Skin epidermis (tissue), 12 donors: ENCODE measurements at regions not wholly inside any gene's neighbourhood (a gene's known extent, or its start where the extent isn't known, plus 50 kb on each side); places are given as distances from the start of the nearest gene placed in this dataset.
"Not testable (repeated sequence)": the region's sequence is repeated elsewhere in the genome, so short reads cannot be mapped to it uniquely, and the experiment has no call there.

ENCODE experiments used
- H3K27ac ChIP-seq, 21 experiments: fragments of 200-600 bp; sonication (generic) in 11 of 21; one replicate each; pipeline ENCODE4 v1.5.0; 2020; ENCODE audit warnings: mild to moderate bottlenecking in 3 of 21, inconsistent platforms in 2 of 21, moderate library complexity in 2 of 21
- H3K4me3 ChIP-seq, 7 experiments: fragments of 200-600 bp; sonication (generic) in 2 of 7; one replicate each; pipeline ENCODE4 v1.5.0; 2020; ENCODE audit warnings: inconsistent platforms in 2 of 7, mild to moderate bottlenecking in 2 of 7, moderate library complexity in 1 of 7

DNA sequence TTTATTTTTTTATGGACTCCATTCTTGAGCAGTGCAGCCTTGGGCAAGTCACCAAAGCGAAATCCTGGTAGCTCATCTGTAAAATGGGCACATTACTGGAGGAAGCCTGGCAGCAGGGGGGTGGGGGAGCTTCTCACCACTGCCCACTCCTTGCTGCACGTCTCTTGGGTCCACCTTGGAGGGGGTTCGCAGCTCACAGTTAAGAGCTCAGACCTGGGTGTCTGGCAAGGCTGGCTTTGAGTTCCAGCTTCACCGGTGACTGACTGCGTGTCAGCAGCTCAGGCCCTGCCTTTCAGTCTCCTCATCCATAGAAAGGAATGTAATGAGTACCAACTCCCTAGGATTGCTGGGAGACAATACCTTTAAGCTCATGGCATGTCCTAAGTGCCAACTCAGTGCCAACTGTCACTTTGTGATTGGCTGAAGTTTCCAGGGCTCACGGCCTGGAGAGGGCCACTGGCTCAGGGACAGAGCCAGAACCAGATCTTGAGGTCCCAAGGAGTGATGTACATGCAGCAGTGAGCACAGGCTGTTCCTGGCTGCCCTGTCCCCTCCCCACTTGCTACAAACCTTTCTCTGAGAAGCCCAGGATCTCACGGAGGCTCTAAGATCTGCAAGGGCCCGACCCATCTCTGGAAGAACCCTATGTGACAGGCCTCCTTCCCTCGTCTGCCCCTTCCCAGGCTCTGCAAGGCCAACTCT, 72.9 kb downstream of the C9orf50 start:
- H3K27ac ChIP-seq, result peak overlapping the region in 3 of 21 experiments; percentile 27 to 81 (median 70)
- no peak overlapping the region for H3K4me3 ChIP-seq

DNA sequence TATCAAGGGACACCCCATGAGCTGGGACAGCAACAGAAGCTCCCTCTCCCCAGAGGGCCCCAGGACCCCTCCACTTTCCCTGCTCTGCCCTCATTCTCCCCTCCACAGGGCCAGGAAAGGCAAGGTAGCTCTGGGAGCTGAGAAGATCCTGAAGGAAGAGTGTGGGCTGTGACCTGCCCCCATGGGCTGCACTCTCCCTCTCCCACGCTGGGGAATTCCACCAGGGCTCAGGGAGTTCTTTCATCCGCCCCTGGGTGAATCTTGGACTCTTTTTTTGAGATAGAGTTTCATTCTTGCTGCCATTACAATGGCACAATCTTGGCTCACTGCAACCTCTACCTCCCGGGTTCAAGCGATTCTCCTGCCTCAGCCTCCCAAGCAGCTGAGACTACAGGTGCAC, 73.8 kb downstream of the C9orf50 start:
- no peak overlapping the region for H3K4me3 ChIP-seq
- H3K27ac ChIP-seq, result no peak overlapping the region

DNA sequence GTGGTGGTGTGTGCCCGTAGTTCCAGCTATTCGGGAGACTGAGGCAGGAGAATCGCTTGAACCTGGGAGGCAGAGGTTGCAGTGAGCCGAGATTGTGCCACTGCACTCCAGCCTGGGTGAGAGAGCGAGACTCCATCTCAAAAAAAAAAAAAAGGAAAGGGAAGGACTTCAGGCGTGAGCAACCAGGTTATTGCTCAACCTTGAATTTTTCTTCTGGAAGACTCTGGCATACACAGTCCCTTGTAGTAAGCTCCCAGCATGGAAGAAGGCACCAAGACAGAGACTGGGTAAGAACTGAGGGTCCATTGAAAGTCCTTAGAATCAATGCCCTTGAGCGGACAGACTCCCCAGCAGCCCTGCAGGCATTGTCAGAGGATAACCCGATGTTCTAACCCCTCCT, 75.0 kb downstream of the C9orf50 start:
- not testable (repeated sequence) for H3K27ac ChIP-seq, H3K4me3 ChIP-seq

DNA sequence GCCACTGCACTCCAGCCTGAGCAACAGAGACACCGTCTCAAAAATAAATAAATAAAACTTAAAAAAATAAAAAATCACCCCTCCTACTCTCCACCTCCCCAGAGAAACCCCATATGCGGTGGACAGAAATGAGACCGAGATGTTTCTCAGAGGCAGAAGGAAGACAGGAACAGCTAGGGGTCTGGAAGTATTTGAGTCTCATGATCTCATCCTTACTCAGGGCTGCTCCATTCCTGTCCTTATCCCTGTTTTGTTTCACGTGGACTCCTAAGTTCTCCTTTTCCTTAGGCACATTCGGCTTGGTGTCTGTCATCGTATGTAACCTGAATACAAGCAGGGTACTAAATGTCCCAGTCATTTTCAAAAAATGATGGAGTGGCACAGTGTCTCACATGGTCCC, 76.1 kb downstream of the C9orf50 start:
- Histone ChIP-seq H3K4me3 (no peak overlapping the region), H3K27ac (no peak overlapping the region)

DNA sequence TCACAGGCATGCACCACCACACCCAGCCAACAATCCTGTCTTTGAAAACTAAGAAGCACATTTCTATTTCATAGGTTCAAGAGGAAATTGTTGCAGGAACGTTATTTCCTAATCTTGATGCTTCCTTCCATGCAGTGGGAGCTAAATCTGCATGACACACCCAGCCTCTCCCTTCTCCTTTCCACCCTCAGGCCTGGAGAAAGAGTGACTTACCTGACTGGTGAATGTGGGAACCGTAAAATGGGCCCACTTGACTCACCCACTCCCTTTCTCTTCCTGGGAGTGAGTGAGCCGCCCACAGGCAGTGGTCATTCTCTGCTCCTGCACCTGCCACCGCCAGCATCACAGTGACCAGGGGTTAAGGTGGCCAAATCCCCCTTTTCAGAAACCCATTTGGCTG, 78.2 kb downstream of the C9orf50 start:
- Histone ChIP-seq H3K27ac (no peak overlapping the region), H3K4me3 (no peak overlapping the region)

DNA sequence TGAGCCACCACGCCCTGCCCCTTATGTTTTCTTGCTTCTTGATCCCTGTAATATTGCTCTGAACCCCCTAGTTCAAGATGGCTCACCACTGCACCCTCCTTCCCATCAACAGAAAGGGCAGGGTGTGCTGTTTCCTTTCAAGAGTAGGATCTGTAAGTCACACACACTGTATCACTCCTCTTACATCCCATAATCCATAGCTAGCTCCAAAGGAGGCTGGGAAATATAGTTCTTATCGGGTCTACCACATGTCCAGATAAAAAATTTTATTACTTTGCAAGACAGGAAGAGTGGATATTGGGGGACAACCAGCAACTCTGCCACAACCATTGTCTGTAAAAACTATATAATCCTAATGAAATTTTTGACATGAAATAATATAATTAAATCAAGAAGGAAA, 79.6 kb downstream of the C9orf50 start:
- Histone ChIP-seq H3K4me3 (no peak overlapping the region), H3K27ac (no peak overlapping the region)

DNA sequence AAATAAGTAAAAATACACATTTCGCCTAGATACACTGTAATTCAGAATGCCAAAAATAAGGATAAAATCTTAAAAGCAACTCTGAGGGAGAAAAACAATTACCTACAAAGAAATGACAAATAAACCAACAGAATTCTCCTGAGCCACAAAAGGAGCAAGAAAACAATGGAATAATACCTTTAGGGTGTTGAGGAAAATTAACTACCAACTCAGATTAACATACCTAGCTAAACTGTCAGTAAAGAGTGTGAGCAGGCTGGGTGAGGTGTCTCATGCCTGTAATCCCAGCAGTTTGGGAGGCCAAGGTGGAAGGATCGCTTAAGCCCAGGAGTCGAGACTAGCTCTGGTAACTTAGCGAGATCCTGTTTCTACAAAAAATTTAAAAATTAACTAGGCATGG, 81.5 kb downstream of the C9orf50 start:
- H3K4me3 ChIP-seq, result no peak overlapping the region
- no peak overlapping the region for H3K27ac ChIP-seq

DNA sequence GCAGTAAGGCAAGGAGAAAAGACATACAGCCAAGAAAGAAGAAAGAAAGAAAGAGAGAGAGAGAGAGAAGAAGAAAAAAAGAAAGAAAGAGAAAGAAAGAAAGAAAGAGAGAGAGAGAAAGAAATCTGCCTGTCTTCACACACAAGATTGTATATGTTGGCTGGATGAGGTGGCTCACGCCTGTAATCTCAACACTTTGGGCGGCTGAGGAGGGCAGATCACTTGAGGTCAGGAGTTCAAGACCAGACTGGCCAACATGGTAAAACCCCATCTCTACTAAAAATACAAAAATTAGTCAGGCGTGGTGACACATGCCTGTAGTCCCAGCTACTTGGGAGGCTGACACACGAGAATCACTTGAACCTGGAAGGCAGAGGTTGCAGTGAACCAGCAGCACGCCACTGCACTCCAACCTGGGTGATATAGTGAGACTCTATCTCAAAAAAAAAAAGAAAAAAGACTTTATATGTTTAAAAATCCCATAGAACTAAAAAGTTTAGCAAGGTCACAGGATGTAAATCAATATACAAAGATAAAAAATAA, 89.0 kb downstream of the C9orf50 start:
- H3K4me3 ChIP-seq, H3K27ac ChIP-seq: not testable (repeated sequence)

DNA sequence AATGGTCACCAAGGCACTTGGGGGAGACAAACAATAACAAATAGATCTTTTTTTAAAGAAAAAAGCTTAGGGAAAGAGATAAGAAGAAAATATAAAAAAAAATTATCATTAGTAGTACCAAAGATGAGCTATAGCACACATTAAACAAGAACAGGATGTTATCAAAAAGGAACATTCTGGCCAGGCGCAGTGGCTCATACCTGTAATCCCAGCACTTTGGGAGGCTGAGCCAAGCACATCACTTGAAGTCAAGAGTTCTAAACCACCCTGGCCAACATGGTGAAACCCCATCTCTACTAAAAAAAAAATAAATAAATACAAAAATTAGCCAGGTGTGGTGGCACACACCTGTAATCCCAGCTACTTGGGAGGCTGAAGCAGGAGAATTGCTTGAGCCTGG, 92.9 kb downstream of the C9orf50 start:
- not testable (repeated sequence) for H3K27ac ChIP-seq, H3K4me3 ChIP-seq

DNA sequence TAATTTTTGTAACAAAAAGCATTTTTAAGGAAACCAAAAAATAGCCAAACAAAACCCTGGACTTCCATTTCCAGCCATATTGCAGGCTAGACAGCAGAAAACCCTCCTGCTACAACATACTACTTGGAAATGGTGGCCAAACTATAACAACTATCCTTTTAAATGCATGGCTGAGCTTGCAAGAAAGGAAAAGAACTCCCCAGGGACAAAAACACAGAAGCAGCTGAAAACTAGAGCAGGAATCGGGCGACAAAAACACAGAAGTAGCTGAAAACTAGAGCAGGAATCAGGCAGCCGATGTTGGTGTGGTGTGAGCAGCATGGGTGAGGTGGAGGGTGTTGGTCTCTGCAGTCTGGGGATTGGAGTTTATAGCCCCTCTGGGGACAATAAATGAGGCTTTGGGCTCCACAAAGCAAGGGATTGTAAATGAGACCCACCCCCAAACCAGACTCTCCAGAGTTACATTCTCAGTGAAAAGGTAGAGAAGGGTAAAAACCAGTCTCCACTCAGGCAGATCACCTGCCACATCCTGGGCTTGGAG, 95.2 kb downstream of the C9orf50 start:
- Histone ChIP-seq H3K4me3 (no peak overlapping the region), H3K27ac (no peak overlapping the region)

DNA sequence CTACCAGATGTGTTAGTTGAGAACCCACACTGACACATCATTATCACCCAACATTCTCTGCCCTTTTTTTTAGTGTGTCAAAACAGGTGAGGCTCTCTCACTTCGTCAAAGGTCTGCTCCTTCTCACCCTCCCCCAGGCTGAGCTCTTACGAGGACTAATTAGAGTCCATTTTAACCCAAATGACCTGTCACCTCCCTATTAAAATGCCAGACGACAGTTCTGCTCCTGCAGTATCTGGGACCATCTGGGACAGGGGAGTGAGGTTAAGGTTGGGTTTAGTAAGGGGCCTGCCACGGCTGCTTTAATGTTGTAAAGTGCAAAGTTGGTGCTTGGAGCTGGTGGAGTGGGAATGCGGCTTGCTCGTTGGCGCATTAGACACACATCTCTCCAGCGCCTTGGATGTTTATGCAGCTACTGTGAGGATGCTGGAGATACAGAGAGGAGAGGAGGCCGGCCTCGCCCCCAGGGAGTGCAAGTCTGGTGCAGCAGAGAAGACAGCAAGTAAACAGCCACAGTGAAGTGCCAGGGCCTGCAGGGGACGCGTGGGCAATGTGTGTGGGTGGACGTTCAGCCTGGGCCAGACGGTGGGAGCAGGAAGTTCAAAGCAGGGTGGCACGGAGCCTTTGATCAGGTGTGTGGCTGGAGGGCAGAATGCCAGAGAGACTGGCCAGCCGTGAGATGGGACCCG, 96.2 kb downstream of the C9orf50 start:
- H3K4me3 ChIP-seq, result no peak overlapping the region
- no peak overlapping the region for H3K27ac ChIP-seq

DNA sequence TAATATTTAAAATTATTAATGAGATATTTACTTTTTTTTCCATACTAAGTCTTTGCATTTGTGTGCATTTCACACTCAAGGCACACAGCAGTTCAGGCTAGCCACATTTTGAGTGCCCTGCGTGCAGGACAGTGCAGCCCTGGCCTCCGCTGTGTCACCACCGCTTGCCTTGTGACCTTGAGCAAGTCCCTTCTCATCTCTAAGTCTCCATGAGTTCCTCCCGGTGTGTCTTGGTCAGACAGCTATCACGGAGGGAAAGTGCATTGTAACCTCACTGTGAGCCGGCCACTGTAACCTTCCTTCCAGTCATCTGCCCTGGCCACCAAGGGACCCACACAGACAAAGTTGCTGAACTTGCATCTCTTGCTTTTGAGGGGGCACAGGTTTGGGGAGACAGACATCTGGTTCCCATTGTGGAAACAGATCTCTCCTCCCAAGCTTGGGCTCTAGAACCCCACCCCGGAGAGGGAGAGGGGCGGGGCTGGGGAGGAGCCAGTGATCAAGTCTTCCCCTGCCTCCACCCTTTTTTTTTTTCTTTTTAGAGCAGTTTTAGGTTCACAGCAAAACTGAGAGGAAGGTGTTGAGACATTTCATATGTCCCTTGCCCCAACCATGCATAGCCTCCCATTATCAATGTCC, 96.8 kb downstream of the C9orf50 start:
- Histone ChIP-seq H3K27ac (no peak overlapping the region), H3K4me3 (no peak overlapping the region)

DNA sequence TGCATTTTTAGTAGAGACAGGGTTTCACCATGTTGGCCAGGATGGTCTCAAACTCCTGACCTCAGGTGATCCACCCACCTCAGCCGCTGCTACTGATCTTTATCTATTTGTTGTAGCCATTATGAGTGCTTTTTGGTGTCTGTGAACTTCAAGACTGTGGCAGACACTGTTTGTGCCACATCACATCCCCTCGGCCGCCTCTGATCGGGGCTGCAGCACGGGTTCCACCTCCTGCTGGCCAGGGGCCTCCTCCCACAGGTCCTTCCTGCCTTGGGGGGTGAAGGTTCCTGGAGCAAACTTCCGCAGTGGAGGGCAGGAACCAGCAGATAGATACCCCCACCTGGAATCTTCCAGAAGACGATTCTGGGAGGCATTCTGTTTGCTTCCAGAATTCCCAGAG, 98.5 kb downstream of the C9orf50 start:
- H3K27ac ChIP-seq, result no peak overlapping the region
- no peak overlapping the region for H3K4me3 ChIP-seq

DNA sequence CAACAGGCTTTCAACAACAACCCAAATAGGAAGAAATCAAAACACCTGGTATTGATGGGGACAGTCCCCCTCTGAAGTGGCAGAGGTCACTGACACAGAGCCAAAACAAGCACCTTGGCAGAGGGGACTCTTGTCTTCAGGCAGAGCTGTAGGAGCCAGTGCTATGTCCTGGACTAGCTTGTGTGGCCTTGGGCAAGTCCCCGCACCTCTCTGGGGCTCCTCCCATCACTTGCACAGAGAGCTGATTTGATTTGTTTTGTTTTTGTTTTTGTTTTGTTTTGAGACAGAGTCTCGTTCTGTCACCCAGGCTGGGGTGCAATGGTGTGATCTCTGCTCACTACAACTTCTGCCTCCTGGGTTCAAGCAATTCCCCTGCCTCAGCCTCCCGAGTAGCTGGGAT, 100.8 kb downstream of the C9orf50 start:
- Histone ChIP-seq H3K27ac (no peak overlapping the region), H3K4me3 (no peak overlapping the region)

DNA sequence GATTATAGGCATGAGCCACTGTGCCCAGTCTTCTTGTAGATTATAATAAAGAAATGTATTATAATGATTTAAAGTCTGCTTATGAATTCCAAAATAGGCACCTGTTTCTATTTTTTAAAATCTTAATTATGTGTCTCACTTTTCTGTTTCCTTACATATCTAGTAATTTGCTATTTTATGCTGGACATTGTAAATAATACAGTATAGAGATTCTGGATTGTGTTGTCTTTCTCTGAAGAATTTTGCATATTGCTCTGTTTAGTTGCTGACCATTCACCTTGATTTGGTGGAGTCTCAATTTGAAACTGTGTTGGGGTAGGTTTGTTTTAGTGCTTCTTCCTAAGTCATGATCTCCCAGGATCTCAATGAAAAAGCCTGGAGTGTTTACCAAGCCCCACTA, 102.8 kb downstream of the C9orf50 start:
- Histone ChIP-seq H3K4me3 (no peak overlapping the region), H3K27ac (no peak overlapping the region)

DNA sequence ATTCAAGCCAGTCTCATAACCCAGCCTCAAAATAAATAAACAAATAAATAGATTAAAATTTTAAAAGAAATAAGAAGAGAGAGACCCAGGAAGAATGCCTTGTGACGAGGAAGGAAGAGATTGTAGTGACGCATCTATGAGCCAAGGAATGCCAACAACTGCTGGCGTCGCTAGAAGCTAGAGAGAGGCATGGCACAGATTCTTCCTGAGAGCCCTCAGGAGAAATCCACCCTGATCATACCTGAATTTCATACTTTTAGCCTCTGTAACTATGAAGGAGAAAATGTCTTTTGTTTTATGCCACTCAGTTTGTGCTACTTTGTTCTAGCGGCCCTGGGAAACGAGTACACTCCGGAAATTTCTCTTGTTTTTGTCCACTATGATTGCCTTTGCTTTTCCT, 103.9 kb downstream of the C9orf50 start:
- Histone ChIP-seq H3K27ac (no peak overlapping the region), H3K4me3 (no peak overlapping the region)

DNA sequence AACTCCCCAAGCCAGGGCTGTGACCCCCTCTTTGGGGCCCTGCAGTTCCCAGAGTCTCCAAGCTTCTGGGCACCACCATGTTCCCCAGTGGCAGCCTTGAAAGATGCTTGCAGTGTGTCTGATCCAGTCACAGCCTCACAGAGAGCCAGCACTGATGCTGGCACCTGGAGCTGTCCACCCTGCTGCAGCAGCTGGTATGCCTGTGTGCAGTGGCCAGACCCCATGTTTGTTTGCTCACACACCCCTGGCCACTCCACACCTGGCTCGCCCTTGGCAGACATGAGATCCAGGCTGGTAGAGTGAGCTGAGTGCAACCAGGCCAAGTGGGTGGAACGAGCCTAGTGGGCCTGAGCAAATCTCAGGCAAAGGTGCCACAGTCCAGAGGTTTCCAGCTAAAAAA, 106.0 kb downstream of the C9orf50 start:
- no peak overlapping the region for H3K4me3 ChIP-seq
- H3K27ac ChIP-seq, result no peak overlapping the region

DNA sequence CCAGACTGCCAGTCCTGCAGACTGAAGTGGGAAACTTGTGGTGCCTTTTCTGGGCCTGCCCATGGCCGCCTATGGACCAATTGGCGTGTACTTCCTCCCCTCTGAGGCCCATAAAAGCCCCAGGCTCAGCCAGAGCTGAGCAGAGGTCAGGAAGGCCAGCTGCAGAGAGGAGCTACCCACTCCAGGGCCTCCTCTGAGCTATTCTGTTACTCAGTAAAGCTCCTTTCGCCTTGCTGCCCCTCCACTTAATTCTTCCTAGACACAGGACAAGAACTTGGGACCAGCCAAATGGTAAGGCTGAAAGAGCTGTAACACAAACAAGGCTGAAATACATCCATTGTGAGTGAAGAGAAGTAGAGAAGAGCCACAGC, 106.4 kb downstream of the C9orf50 start:
- no peak overlapping the region for H3K27ac ChIP-seq
- H3K4me3 ChIP-seq, result no peak overlapping the region

DNA sequence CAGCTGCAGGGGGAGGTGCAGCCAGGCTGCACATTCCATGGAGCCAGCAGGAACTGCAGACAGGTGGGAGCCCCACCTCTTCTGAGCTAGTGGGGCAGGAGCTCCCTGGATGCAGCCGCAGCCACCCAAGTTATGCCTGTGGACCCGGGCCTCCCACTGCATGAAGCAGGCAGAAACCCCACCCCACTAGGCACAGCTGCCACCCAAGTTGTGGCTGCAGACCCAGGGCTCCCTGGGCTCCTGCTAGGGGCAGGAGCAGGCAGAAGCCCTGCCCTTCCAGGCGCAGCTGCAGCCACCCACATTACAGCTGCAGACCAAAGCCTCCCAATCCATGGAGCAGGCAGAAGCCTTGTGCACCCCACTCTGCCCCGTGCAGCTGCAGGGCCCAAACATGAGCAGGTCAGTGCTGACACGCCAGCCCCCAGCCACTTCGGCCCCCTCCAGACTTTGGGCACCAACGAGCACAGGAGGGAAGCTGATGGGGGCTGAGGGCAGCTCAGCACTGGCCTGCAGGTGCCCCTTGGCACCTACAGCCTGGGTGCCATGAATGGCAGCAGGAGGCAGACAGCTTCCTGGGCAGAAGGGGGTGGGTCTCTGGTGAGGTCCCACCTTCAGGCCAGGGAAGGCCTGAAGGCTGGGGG, 106.9 kb downstream of the C9orf50 start:
- no peak overlapping the region for H3K4me3 ChIP-seq
- no peak overlapping the region for H3K27ac ChIP-seq

DNA sequence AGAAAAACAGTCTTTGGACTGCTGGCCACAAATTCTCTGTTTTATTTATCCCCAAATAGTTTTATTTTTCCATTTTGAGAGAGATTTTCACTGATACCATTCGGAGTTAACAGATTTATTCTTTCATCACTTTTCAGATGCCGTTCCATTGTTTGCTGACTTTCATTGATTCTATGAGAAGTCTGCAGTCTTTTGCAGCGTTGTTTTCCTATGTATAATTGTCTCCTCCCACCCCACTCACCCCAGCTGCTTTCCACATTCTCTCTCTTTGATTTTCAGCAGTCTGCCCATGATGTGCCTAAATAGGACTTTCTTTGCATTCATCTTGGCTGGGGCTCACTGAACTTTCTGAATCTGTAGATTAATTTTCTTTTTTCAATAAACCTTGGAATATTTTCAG, 107.6 kb downstream of the C9orf50 start:
- Histone ChIP-seq H3K27ac (no peak overlapping the region), H3K4me3 (no peak overlapping the region)
